Astrocyte (in vitro differentiated cells and primary cell): ENCODE measurements at regions not wholly inside any gene's neighbourhood (a gene's known extent, or its start where the extent isn't known, plus 50 kb on each side); places are given as distances from the start of the nearest gene placed in this dataset.

Experiments used
- CTCF ChIP-seq: IDR thresholded peaks from 2 replicates; pipeline ENCODE4 v1.5.1; 2011; ENCODE audit warnings: low read depth, mild to moderate bottlenecking, inconsistent platforms, low read length, moderate library complexity; ENCODE audit not compliant: insufficient read depth
- EZH2 ChIP-seq: IDR thresholded peaks from 2 replicates; pipeline ENCODE4 v1.6.1; 2012; ENCODE audit warnings: mild to moderate bottlenecking, low read length, inconsistent platforms; ENCODE audit not compliant: insufficient read depth

- TF ChIP-seq EZH2 (no peak), CTCF (no peak)
Measured at GRCh38 chr2:107361751-107362381, 464.8 kb upstream of the RGPD4 start.
